ENCODE measurements at regions not wholly inside any gene's neighbourhood (a gene's known extent, or its start where the extent isn't known, plus 50 kb on each side); places are given as distances from the start of the nearest gene placed in this dataset.

- no peak overlapping the region for H4K91ac ChIP-seq (replicated peaks; ENCODE audit: insufficient read length, low read length)
- H3K4me1 ChIP-seq (replicated peaks in 1 of 4; ENCODE audit: control insufficient read depth in 3 of 4, insufficient read depth in 4 of 4, low read length in 3 of 4): peaks cover 0 to 12% (median 3%) of the 10 kb centered on the region in 4 experiments; a peak in 3 of 7 replicates
- no peak overlapping the region for H3K23ac ChIP-seq (ENCODE audit: insufficient read length)
- POLR2A ChIA-PET (ENCODE audit: partially characterized antibody): no interaction called here
- no peak overlapping the region for H3K56ac ChIP-seq (replicated peaks; ENCODE audit: insufficient read length, low read depth, low read length)
- H2BK20ac ChIP-seq (ENCODE audit: low read length): no peak overlapping the region
- no peak overlapping the region for H4K8ac ChIP-seq (ENCODE audit: extremely low read depth, insufficient read depth, low read length)
- no peak overlapping the region for H3K14ac ChIP-seq (ENCODE audit: insufficient read length)
- H3K36me3 ChIP-seq (ENCODE audit: control insufficient read depth in 2 of 4, insufficient read depth in 4 of 4, low read length in 3 of 4): no peaks in the 10 kb centered on the region
- no peaks in the 10 kb centered on the region for H3K79me2 ChIP-seq (ENCODE audit: control insufficient read depth in 1 of 2, insufficient read depth in 2 of 2, low read length in 2 of 2)
- CTCF ChIA-PET (ENCODE audit: partially characterized antibody): interaction anchor here (0.9 kb wide), 1 partner anchor 201 kb away, joined by 4 read pairs; no protein-coding TSS in a partner anchor
- H3K27ac ChIP-seq (ENCODE audit: low read depth, low read length): no peak overlapping the region
- no peak overlapping the region for H4K5ac ChIP-seq (ENCODE audit: insufficient read length, low read depth, low read length)
- FAIRE-seq (no peak), DNase-seq (ENCODE audit: low read depth in 1 of 2, low spot score in 2 of 2) (no peak)
- 89% methylated on average over 3 of the region's 4 CpGs; no CpG with 5 or more reads in 1 of the 2 experiments for WGBS, 2 experiments (ENCODE audit: extremely low coverage in 1 of 2, insufficient coverage in 1 of 2, insufficient read length in 1 of 2, insufficient replicate concordance in 2 of 2, low coverage in 1 of 2, low lambda C conversion rate in 2 of 2, missing lambda C conversion rate in 1 of 2)
- no peak overlapping the region for H2AK5ac ChIP-seq (ENCODE audit: low read depth, low read length)
- H2BK5ac ChIP-seq (ENCODE audit: low read depth, low read length): no peak overlapping the region
- H3K4ac ChIP-seq (replicated peaks; ENCODE audit: insufficient read length, low read depth, low read length): no peak overlapping the region
- no peak overlapping the region for H3K4me3 ChIP-seq (ENCODE audit: extremely low read depth in 1 of 4, insufficient read depth in 2 of 4, low read depth in 3 of 4, low read length in 4 of 4)
- H2BK120ac ChIP-seq (replicated peaks; ENCODE audit: low read depth, low read length): no peak overlapping the region
- no peak overlapping the region for H2BK12ac ChIP-seq (ENCODE audit: low read depth, low read length)
- H3K79me1 ChIP-seq (ENCODE audit: low read depth, low read length): no peaks in the 10 kb centered on the region
- H3K18ac ChIP-seq (ENCODE audit: extremely low read depth, low read length): no peak overlapping the region
- no peak overlapping the region for H3K4me2 ChIP-seq (ENCODE audit: insufficient read depth in 1 of 2, low read depth in 2 of 2, low read length in 2 of 2)
- H3K9me3 ChIP-seq (ENCODE audit: insufficient read depth in 2 of 2, low read depth in 1 of 2, low read length in 1 of 2): no peaks in the 10 kb centered on the region
- no peaks in the 10 kb centered on the region for H4K20me1 ChIP-seq (replicated peaks in 1 of 2; ENCODE audit: control insufficient read depth in 1 of 2, insufficient read depth in 2 of 2, low read length in 2 of 2)
- TF ChIP-seq YY1 (IDR thresholded peaks at IDR 0.05; ENCODE audit: low read depth, low read length): no peak
- TF ChIP-seq RXRA (IDR thresholded peaks at IDR 0.05; ENCODE audit: insufficient read depth, low read depth, low read length): no peak
- no peak for TF ChIP-seq POLR2A (IDR thresholded peaks at IDR 0.05; ENCODE audit: control extremely low read depth in 1 of 2, low read depth in 2 of 2, low read length in 2 of 2)
- no peak overlapping the region for H2AFZ ChIP-seq (ENCODE audit: low read length)
- H3K9ac ChIP-seq (replicated peaks in 1 of 4; ENCODE audit: extremely low read depth in 1 of 4, low read depth in 3 of 4, low read length in 3 of 4): no peak overlapping the region
- H3K27me3 ChIP-seq (replicated peaks in 1 of 4; ENCODE audit: control insufficient read depth in 3 of 4, extremely low read depth in 1 of 4, insufficient read depth in 3 of 4, low read length in 3 of 4): peaks cover 0 to 22% (median 14%) of the 10 kb centered on the region in 4 experiments; a peak in 5 of 7 replicates
- H3K23me2 ChIP-seq (ENCODE audit: low read depth, low read length): no peaks in the 10 kb centered on the region; the same call in 1 of the 2 replicates
- no peak overlapping the region for H2BK15ac ChIP-seq (ENCODE audit: low read length)
These were observed 202.5 kb upstream of the GAS1 start for GRCh38 chr9:87149799-87150198.
